ENCODE measurements at regions not wholly inside any gene's neighbourhood (a gene's known extent, or its start where the extent isn't known, plus 50 kb on each side); places are given as distances from the start of the nearest gene placed in this dataset.

DNA sequence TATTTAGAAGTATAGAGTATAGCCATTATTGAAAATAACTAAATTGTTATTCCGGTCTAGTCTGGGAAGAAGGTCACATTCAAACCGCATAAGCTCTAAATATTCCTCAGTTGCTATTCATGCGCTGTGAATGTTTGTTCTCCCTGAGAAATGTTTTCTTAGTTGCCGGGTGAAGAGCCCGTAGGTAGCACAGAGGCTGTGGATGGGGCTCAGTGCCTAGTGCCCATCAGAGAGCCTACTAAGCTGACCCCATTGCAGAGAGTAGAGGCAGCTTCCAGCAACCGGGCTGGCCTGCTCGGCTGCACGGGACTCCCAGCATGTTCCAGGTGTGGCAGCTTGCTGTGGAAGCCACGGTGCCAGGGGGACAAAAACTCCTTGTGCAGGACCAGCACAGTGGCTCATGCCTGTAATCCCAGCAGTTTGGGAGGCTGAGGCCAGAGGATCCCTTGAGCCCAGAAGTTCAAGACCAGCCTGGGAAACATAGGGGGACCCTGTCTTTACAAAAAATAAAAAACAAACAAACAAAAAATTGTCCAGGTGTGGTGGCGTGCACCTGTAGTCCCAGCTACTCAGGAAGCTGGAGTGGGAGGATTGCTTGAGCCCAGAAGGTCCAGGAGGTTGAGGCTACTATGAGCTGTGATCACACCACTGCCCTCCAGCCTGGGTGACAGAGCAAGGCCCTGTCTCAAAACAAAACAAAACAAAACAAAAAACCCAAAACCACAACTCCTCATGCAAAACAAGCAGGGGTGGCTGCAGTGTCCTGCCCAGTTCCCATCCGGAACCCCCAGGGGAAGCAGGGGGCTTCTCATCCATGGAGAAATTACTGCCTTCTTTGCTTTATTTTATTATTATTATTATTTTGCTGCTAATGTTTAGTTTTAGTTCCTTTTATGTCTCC, 82.5 kb downstream of the KCTD15 start:
- intact Hi-C loops (cut with micrococcal nuclease; ENCODE audit: unreplicated experiment) (no loop called here), in situ Hi-C loops (cut with HindIII; ENCODE audit: low pct_unique_long_range_greater_than_20kb, low sequenced_read_pairs) (no loop called here)
- ATAC-seq, result no peak
- H3K9me3 ChIP-seq (ENCODE audit: control insufficient read depth, insufficient read depth, low read depth, low read length), result no peaks in the 10 kb centered on the region
- H3K27me3 ChIP-seq (ENCODE audit: control insufficient read depth, insufficient read depth, low read length), result peaks cover 6% of the 10 kb centered on the region; the same call in 1 of the 2 replicates
- H3K4me3 ChIP-seq (ENCODE audit: low read depth in 2 of 2, low read length in 2 of 2), result no peak overlapping the region
- TF ChIP-seq, protein P1, sequence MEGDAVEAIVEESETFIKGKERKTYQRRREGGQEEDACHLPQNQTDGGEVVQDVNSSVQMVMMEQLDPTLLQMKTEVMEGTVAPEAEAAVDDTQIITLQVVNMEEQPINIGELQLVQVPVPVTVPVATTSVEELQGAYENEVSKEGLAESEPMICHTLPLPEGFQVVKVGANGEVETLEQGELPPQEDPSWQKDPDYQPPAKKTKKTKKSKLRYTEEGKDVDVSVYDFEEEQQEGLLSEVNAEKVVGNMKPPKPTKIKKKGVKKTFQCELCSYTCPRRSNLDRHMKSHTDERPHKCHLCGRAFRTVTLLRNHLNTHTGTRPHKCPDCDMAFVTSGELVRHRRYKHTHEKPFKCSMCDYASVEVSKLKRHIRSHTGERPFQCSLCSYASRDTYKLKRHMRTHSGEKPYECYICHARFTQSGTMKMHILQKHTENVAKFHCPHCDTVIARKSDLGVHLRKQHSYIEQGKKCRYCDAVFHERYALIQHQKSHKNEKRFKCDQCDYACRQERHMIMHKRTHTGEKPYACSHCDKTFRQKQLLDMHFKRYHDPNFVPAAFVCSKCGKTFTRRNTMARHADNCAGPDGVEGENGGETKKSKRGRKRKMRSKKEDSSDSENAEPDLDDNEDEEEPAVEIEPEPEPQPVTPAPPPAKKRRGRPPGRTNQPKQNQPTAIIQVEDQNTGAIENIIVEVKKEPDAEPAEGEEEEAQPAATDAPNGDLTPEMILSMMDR (IDR thresholded peaks at IDR 0.05), result no peak
- TF ChIP-seq SIN3A (IDR thresholded peaks at IDR 0.05; ENCODE audit: borderline replicate concordance, insufficient read depth, low read depth, low read length) (no peak), TCF7L2 (IDR thresholded peaks at IDR 0.05; ENCODE audit: low read depth, low read length) (no peak), POLR2AphosphoS5 (IDR thresholded peaks at IDR 0.05; ENCODE audit: low read depth, low read length) (no peak)
- TF ChIP-seq, protein P2, sequence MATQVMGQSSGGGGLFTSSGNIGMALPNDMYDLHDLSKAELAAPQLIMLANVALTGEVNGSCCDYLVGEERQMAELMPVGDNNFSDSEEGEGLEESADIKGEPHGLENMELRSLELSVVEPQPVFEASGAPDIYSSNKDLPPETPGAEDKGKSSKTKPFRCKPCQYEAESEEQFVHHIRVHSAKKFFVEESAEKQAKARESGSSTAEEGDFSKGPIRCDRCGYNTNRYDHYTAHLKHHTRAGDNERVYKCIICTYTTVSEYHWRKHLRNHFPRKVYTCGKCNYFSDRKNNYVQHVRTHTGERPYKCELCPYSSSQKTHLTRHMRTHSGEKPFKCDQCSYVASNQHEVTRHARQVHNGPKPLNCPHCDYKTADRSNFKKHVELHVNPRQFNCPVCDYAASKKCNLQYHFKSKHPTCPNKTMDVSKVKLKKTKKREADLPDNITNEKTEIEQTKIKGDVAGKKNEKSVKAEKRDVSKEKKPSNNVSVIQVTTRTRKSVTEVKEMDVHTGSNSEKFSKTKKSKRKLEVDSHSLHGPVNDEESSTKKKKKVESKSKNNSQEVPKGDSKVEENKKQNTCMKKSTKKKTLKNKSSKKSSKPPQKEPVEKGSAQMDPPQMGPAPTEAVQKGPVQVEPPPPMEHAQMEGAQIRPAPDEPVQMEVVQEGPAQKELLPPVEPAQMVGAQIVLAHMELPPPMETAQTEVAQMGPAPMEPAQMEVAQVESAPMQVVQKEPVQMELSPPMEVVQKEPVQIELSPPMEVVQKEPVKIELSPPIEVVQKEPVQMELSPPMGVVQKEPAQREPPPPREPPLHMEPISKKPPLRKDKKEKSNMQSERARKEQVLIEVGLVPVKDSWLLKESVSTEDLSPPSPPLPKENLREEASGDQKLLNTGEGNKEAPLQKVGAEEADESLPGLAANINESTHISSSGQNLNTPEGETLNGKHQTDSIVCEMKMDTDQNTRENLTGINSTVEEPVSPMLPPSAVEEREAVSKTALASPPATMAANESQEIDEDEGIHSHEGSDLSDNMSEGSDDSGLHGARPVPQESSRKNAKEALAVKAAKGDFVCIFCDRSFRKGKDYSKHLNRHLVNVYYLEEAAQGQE (IDR thresholded peaks at IDR 0.05; ENCODE audit: insufficient read depth in 1 of 2, low read depth in 2 of 2, low read length in 1 of 2), result no peak
- DNase-seq (ENCODE audit: low read depth, low spot score), result no peak
- H3K27ac ChIP-seq (ENCODE audit: low read length), result no peak overlapping the region
- BruUV-seq (replicated peaks), result no TSS peak
- H3K36me3 ChIP-seq (ENCODE audit: control insufficient read depth, insufficient read depth, low read length), result no peaks in the 10 kb centered on the region
- POLR2A ChIA-PET, result no interaction called here
- no peaks in the 10 kb centered on the region for H3K4me1 ChIP-seq (ENCODE audit: control insufficient read depth, insufficient read depth, low read length)
- CTCF ChIA-PET, result no interaction called here

DNA sequence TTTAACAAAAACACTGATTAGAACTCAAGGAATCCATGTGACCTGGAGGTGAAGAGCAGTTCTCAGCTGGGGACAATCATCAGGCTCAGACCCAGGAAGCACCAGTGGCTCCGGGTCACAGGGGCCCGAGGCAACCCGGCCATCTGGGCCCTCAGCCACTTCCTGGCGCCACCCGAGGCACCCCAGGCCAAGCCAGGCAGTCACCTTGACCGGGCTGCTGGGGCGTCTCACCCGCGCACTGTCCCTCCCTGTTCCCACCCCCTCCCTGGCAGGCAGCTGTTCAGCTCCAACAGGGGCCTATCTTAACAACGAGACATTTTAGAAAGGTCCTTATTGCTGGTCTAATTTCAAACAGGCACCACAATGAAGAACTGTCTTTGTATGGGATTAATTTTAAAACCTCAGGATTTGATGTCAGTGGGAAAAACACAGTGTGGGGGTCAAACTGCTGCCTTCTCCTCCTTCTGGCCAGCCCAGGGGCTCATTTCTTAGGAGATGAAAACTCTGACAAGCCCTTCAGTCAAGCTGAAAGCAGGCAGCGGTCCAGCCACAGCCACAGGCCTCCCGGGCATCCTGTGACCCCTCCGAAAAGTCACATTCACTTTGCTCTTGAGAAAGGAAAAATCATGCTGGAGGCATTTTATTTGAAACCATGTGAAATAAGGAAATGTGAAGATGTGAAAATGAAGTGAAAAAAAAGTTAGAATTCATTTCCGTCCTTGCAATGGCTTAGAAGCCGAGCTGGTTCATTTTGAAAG, 83.3 kb downstream of the KCTD15 start:
- Histone ChIP-seq H3K4me1 (ENCODE audit: control insufficient read depth, insufficient read depth, low read length) (no peaks in the 10 kb centered on the region), H3K9me3 (ENCODE audit: control insufficient read depth, insufficient read depth, low read depth, low read length) (no peaks in the 10 kb centered on the region), H3K27me3 (ENCODE audit: control insufficient read depth, insufficient read depth, low read length) (peaks cover 6% of the 10 kb centered on the region; the same call in 1 of the 2 replicates), H3K27ac (ENCODE audit: low read length) (no peak overlapping the region), H3K4me3 (ENCODE audit: low read depth in 2 of 2, low read length in 2 of 2) (no peak overlapping the region), H3K36me3 (ENCODE audit: control insufficient read depth, insufficient read depth, low read length) (no peaks in the 10 kb centered on the region)
- peak; percentile 52 for ATAC-seq
- ChIA-PET POLR2A (no interaction called here), CTCF (no interaction called here)
- DNase-seq (ENCODE audit: low read depth, low spot score), result no peak
- no TSS peak for BruUV-seq (replicated peaks)
- in situ Hi-C loops (cut with HindIII; ENCODE audit: low pct_unique_long_range_greater_than_20kb, low sequenced_read_pairs), result no loop called here
- intact Hi-C loops (cut with micrococcal nuclease; ENCODE audit: unreplicated experiment), result no loop called here
- TF ChIP-seq, protein P2 (IDR thresholded peaks at IDR 0.05; ENCODE audit: insufficient read depth in 1 of 2, low read depth in 2 of 2, low read length in 1 of 2), result no peak
- TF ChIP-seq TCF7L2 (IDR thresholded peaks at IDR 0.05; ENCODE audit: low read depth, low read length) (no peak), POLR2AphosphoS5 (IDR thresholded peaks at IDR 0.05; ENCODE audit: low read depth, low read length) (no peak), SIN3A (IDR thresholded peaks at IDR 0.05; ENCODE audit: borderline replicate concordance, insufficient read depth, low read depth, low read length) (no peak)
- TF ChIP-seq, protein P1 (IDR thresholded peaks at IDR 0.05), result no peak
